AG09309 (cell line): ENCODE measurements at regions not wholly inside any gene's neighbourhood (a gene's known extent, or its start where the extent isn't known, plus 50 kb on each side); places are given as distances from the start of the nearest gene placed in this dataset.
"Not testable (repeated sequence)": the region's sequence is repeated elsewhere in the genome, so short reads cannot be mapped to it uniquely, and the experiment has no call there.

ENCODE experiments used
- DNase-seq: peaks from one replicate; pipeline ENCODE4 v3.0.0-alpha.2; 2010; ENCODE audit warnings: low read depth
- H3K4me3 ChIP-seq: 2 replicates; pipeline ENCODE4 v1.5.1; 2011; ENCODE audit warnings: mild to moderate bottlenecking, low read depth, low read length, moderate library complexity; ENCODE audit not compliant: control insufficient read depth
- TF ChIP-seq, protein P1 (sequence below): IDR thresholded peaks from 2 replicates; pipeline ENCODE4 v1.5.1; 2011; ENCODE audit warnings: mild to moderate bottlenecking, low read depth, low read length, inconsistent platforms; ENCODE audit not compliant: insufficient read depth, control insufficient read depth; ENCODE audit errors: missing control alignments

DNA sequence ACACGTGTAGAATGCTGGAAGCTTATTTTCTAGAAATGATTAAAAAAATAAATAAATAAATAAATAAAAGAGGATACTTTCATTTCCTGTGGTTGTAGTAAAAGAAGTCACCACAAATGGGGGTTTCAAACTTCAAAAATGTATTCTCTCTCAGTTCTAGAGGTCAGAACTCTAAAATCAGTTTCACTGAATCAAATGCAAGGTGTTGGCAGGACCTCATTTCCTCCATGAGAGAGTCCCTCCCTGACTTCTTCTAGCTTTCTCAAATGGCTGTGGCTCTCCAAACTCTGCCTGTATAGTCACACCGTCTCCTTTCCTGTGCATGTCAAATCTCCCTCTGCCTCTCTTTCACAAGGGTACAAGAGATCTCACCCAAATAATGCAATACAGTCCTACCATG, 312.6 kb upstream of the CXADR start:
- no peak for DNase-seq
- TF ChIP-seq, protein P1, sequence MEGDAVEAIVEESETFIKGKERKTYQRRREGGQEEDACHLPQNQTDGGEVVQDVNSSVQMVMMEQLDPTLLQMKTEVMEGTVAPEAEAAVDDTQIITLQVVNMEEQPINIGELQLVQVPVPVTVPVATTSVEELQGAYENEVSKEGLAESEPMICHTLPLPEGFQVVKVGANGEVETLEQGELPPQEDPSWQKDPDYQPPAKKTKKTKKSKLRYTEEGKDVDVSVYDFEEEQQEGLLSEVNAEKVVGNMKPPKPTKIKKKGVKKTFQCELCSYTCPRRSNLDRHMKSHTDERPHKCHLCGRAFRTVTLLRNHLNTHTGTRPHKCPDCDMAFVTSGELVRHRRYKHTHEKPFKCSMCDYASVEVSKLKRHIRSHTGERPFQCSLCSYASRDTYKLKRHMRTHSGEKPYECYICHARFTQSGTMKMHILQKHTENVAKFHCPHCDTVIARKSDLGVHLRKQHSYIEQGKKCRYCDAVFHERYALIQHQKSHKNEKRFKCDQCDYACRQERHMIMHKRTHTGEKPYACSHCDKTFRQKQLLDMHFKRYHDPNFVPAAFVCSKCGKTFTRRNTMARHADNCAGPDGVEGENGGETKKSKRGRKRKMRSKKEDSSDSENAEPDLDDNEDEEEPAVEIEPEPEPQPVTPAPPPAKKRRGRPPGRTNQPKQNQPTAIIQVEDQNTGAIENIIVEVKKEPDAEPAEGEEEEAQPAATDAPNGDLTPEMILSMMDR = no peak
- no peak overlapping the region for H3K4me3 ChIP-seq

DNA sequence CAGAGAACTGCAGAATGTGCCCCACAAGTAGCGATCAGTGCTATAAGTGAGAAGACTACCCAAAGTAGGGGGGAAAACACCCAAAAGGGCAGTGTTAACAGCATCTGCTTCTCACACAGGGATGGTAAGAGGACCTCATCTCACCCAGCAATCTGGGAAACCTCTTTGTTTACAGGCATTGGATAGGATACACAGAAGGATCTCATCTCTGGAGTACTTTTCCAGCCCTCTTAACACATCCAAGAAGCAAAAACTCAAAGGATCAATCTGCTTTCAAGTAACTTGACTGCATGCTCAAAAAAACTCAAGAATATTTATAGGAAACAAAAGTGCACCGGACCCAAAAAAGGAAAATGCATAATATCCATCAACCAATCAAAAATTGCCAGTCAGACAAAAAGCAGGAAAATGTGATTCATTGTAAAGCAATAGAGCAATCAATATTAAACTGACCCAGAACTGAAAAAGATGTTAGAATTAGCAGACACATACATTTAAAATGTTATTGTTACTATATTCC, 311.0 kb upstream of the CXADR start:
- DNase-seq = no peak
- no peak overlapping the region for H3K4me3 ChIP-seq
- TF ChIP-seq, protein P1 = no peak

GRCh38 chr21:17214801-17215200, 298.0 kb upstream of the CXADR start:
- TF ChIP-seq, protein P1 = no peak
- DNase-seq = no peak
- no peak overlapping the region for H3K4me3 ChIP-seq

- H3K4me3 ChIP-seq, DNase-seq: not testable (repeated sequence)
Observed at GRCh38 chr21:17219050-17219449, 293.8 kb upstream of the CXADR start.

- DNase-seq = no peak
Observed at GRCh38 chr21:17231124-17231523, 281.7 kb upstream of the CXADR start.

GRCh38 chr21:17231771-17232170, 281.1 kb upstream of the CXADR start:
- H3K4me3 ChIP-seq = no peak overlapping the region
- TF ChIP-seq, protein P1 = no peak
- DNase-seq = no peak

More at GRCh38 chr21:17231124-17231523, 281.7 kb upstream of the CXADR start:
- H3K4me3 ChIP-seq = no peak overlapping the region
- TF ChIP-seq, protein P1 = no peak

DNA sequence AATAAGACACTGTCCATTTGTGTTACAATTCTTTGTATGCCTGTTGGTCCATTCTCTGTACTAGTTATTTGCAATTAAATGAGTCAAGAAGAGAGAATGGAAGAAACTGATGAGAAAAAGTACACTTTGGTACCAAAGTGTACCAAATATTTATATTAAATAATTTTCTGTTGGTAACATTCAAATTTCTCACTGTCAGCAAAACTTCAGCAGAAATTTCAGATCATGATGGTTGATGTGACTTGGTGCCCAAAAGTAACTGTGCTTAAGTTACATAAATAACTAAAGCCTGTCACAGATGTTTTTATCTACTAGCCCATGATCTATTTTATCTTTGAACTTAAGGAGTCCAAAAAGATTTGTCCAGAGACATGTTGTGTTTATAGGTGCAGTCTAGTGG, 274.4 kb upstream of the CXADR start:
- no peak overlapping the region for H3K4me3 ChIP-seq
- TF ChIP-seq, protein P1 = no peak
- no peak for DNase-seq
